Thyroid gland (tissue), 4 donors: ENCODE measurements at regions not wholly inside any gene's neighbourhood (a gene's known extent, or its start where the extent isn't known, plus 50 kb on each side); places are given as distances from the start of the nearest gene placed in this dataset.

ENCODE experiments used
- CTCF ChIP-seq, 6 experiments: fragments of 200-600 bp in 3 of 6; fragments of 450-650 bp in 3 of 6; sonication (generic) in 3 of 6; IDR thresholded peaks; one replicate each; pipeline ENCODE4 v1.5.1; 2016 to 2019; ENCODE audit warnings: antibody characterized with exemption in 6 of 6, mild to moderate bottlenecking in 2 of 6, inconsistent platforms in 1 of 6, moderate library complexity in 1 of 6
- POLR2A ChIP-seq, 2 donors: fragments of 450-650 bp; IDR thresholded peaks; one replicate each; pipeline ENCODE4 v1.6.1; 2017; ENCODE audit warnings: antibody characterized with exemption in 2 of 2, mild to moderate bottlenecking in 2 of 2, moderate library complexity in 1 of 2

- no peak for TF ChIP-seq POLR2A (IDR thresholded peaks at IDR 0.05)
- TF ChIP-seq CTCF (IDR thresholded peaks at IDR 0.05), result no peak
These were observed 147.3 kb upstream of the MAX start for GRCh38 chr14:65249471-65250161.
